WTC11 (cell line): ENCODE measurements at regions not wholly inside any gene's neighbourhood (a gene's known extent, or its start where the extent isn't known, plus 50 kb on each side); places are given as distances from the start of the nearest gene placed in this dataset.

ENCODE experiments used
- ATAC-seq: fragments of 200-7000 bp; cut with Tn5 transposase; 2 replicates; pipeline ENCODE4 v1.10.0; 2021; ENCODE audit warnings: mild to moderate bottlenecking, moderate library complexity
- CTCF ChIA-PET: fragments of 300-600 bp; sonication (Branson Sonifier 250); formaldehyde crosslinking; loops from one replicate; lab custom pipeline; 2021; ENCODE audit warnings: antibody characterized with exemption; lab: Charles Lee
- POLR2A ChIA-PET: fragments of 350-600 bp; sonication (Branson Sonifier 250); formaldehyde crosslinking; loops from one replicate; lab custom pipeline; 2021; ENCODE audit warnings: antibody characterized with exemption; lab: Charles Lee
- DNase-seq: peaks from one replicate; pipeline ENCODE4 v3.0.0; 2021; ENCODE audit warnings: low spot score
- H3K27ac Mint-ChIP-seq: 2 replicates; pipeline ENCODE4 v1.8.0; 2021; ENCODE audit warnings: mixed read lengths
- H3K27me3 Mint-ChIP-seq: 2 replicates; pipeline ENCODE4 v1.8.0; 2021; ENCODE audit warnings: low read depth, mild to moderate bottlenecking, moderate library complexity, mixed read lengths
- H3K36me3 Mint-ChIP-seq: 2 replicates; pipeline ENCODE4 v1.8.0; 2021; ENCODE audit warnings: mixed read lengths
- H3K4me1 Mint-ChIP-seq: 2 replicates; pipeline ENCODE4 v1.8.0; 2022; ENCODE audit warnings: mixed read lengths
- H3K4me3 Mint-ChIP-seq: 2 replicates; pipeline ENCODE4 v1.8.0; 2021; ENCODE audit warnings: mild to moderate bottlenecking, moderate library complexity, mixed read lengths
- H3K9me3 Mint-ChIP-seq: 2 replicates; pipeline ENCODE4 v1.8.0; 2021; ENCODE audit warnings: mixed read lengths
- ATF1 ChIP-seq: sonication (generic); formaldehyde crosslinking; IDR thresholded peaks from 2 replicates; pipeline ENCODE4 v1.8.1; 2023; ENCODE audit warnings: mild to moderate bottlenecking, moderate library complexity, missing genetic modification reagents
- ATF3 ChIP-seq: sonication (generic); formaldehyde crosslinking; conservative IDR thresholded peaks from 2 replicates; pipeline ENCODE4 v1.8.1; 2022; ENCODE audit warnings: mild to moderate bottlenecking, missing genetic modification reagents
- CBFB ChIP-seq: sonication (generic); formaldehyde crosslinking; IDR thresholded peaks from 2 replicates; pipeline ENCODE4 v1.8.1; 2022; ENCODE audit warnings: mild to moderate bottlenecking, low read depth, missing genetic modification reagents
- CTCF ChIP-seq: fragments of 200-600 bp; IDR thresholded peaks from 2 replicates; pipeline ENCODE4 v1.8.0; 2022; ENCODE audit warnings: antibody characterized with exemption
- ELF4 ChIP-seq: sonication (generic); formaldehyde crosslinking; IDR thresholded peaks from 2 replicates; pipeline ENCODE4 v1.8.1; 2022; ENCODE audit warnings: low read depth, mild to moderate bottlenecking, moderate library complexity, missing genetic modification reagents
- ESRRA ChIP-seq: sonication (generic); formaldehyde crosslinking; IDR thresholded peaks from 2 replicates; pipeline ENCODE4 v1.8.1; 2022; ENCODE audit warnings: mild to moderate bottlenecking, missing genetic modification reagents, borderline replicate concordance
- FOXP4 ChIP-seq: sonication (generic); formaldehyde crosslinking; IDR thresholded peaks from 2 replicates; pipeline ENCODE4 v1.8.0; 2022; ENCODE audit warnings: mild to moderate bottlenecking, missing genetic modification reagents
- HMGXB4 ChIP-seq: sonication (generic); formaldehyde crosslinking; IDR thresholded peaks from 2 replicates; pipeline ENCODE4 v1.8.1; 2023; ENCODE audit warnings: mild to moderate bottlenecking, moderate library complexity, missing genetic modification reagents
- JUN ChIP-seq: sonication (generic); formaldehyde crosslinking; IDR thresholded peaks from 2 replicates; pipeline ENCODE4 v1.8.0; 2023; ENCODE audit warnings: mild to moderate bottlenecking, missing genetic modification reagents
- NFE2L1 ChIP-seq: sonication (generic); formaldehyde crosslinking; IDR thresholded peaks from 2 replicates; pipeline ENCODE4 v1.8.1; 2023; ENCODE audit warnings: missing genetic modification reagents
- NR3C1 ChIP-seq: sonication (generic); formaldehyde crosslinking; conservative IDR thresholded peaks from 2 replicates; pipeline ENCODE4 v1.8.1; 2023; ENCODE audit warnings: low read depth, mild to moderate bottlenecking, missing genetic modification reagents
- PREB ChIP-seq: sonication (generic); formaldehyde crosslinking; IDR thresholded peaks from 2 replicates; pipeline ENCODE4 v1.8.1; 2022; ENCODE audit warnings: mild to moderate bottlenecking, missing genetic modification reagents, moderate library complexity, borderline replicate concordance
- PRRX2 ChIP-seq: fragments of 250-450 bp; sonication (Bioruptor Pico); IDR thresholded peaks from 2 replicates; pipeline ENCODE4 v1.8.0; 2021; ENCODE audit warnings: mild to moderate bottlenecking
- RELA ChIP-seq: sonication (generic); formaldehyde crosslinking; IDR thresholded peaks from 2 replicates; pipeline ENCODE4 v1.8.1; 2022; ENCODE audit warnings: missing genetic modification reagents, mild to moderate bottlenecking, borderline replicate concordance
- TCF7 ChIP-seq: sonication (generic); formaldehyde crosslinking; IDR thresholded peaks from 2 replicates; pipeline ENCODE4 v1.8.0; 2022; ENCODE audit warnings: mild to moderate bottlenecking, low read depth, missing genetic modification reagents, moderate library complexity
- ZNF138 ChIP-seq: sonication (generic); formaldehyde crosslinking; conservative IDR thresholded peaks from 2 replicates; pipeline ENCODE4 v1.8.1; 2022; ENCODE audit warnings: mild to moderate bottlenecking, moderate library complexity, missing genetic modification reagents
- ZNF232 ChIP-seq: sonication (generic); formaldehyde crosslinking; IDR thresholded peaks from 2 replicates; pipeline ENCODE4 v1.8.0; 2022; ENCODE audit warnings: mild to moderate bottlenecking, missing genetic modification reagents
- ZNF263 ChIP-seq: sonication (generic); formaldehyde crosslinking; IDR thresholded peaks from 2 replicates; pipeline ENCODE4 v1.8.1; 2022; ENCODE audit warnings: low read depth, mild to moderate bottlenecking, moderate library complexity, missing genetic modification reagents
- ZNF512 ChIP-seq: sonication (generic); formaldehyde crosslinking; IDR thresholded peaks from 2 replicates; pipeline ENCODE4 v1.8.1; 2022; ENCODE audit warnings: missing genetic modification reagents, borderline replicate concordance
- ZNF671 ChIP-seq: fragments of 250-450 bp; sonication (Bioruptor Pico); IDR thresholded peaks from 2 replicates; pipeline ENCODE4 v1.8.0; 2021; ENCODE audit warnings: mild to moderate bottlenecking

- Mint-ChIP-seq H3K27ac (no peak overlapping the region), H3K4me1 (peaks cover 5% of the 10 kb centered on the region), H3K36me3 (no peaks in the 10 kb centered on the region), H3K27me3 (no peaks in the 10 kb centered on the region), H3K4me3 (no peak overlapping the region), H3K9me3 (no peaks in the 10 kb centered on the region)
- CTCF ChIA-PET, result no interaction called here
- no peak for TF ChIP-seq PRRX2 (CRISPR knock-in tag)
- no peak for TF ChIP-seq ATF1 (CRISPR knock-in tag)
- TF ChIP-seq FOXP4 (CRISPR knock-in tag), result no peak
- TF ChIP-seq PREB (CRISPR knock-in tag), result no peak
- TF ChIP-seq ZNF263 (CRISPR knock-in tag), result no peak
- TF ChIP-seq HMGXB4, result no peak
- no peak for TF ChIP-seq ZNF512
- no peak for TF ChIP-seq ELF4 (CRISPR knock-in tag)
- TF ChIP-seq NR3C1 (CRISPR knock-in tag), result no peak
- TF ChIP-seq JUN (CRISPR knock-in tag), result no peak
- no peak for TF ChIP-seq NFE2L1 (CRISPR knock-in tag)
- TF ChIP-seq ZNF671 (CRISPR knock-in tag), result no peak
- no peak for TF ChIP-seq CBFB (CRISPR knock-in tag)
- no peak for TF ChIP-seq RELA (CRISPR knock-in tag)
- no peak for TF ChIP-seq ESRRA
- no peak for TF ChIP-seq TCF7 (CRISPR knock-in tag)
- no peak for TF ChIP-seq ATF3
- no peak for TF ChIP-seq ZNF232
- no peak for TF ChIP-seq CTCF
- TF ChIP-seq ZNF138 (CRISPR knock-in tag), result no peak
- POLR2A ChIA-PET, result no interaction called here
- DNase-seq (no peak), ATAC-seq (no peak)
These were observed 515.2 kb downstream of the GLUD2 start for GRCh38 chrX:121562616-121563015.
